Amniotic epithelial cell (primary cell): ENCODE measurements at regions not wholly inside any gene's neighbourhood (a gene's known extent, or its start where the extent isn't known, plus 50 kb on each side); places are given as distances from the start of the nearest gene placed in this dataset.

Experiments
- DNase-seq: peaks from one replicate; pipeline ENCODE4 v3.0.0-alpha.2; 2010; ENCODE audit warnings: low read depth

DNA sequence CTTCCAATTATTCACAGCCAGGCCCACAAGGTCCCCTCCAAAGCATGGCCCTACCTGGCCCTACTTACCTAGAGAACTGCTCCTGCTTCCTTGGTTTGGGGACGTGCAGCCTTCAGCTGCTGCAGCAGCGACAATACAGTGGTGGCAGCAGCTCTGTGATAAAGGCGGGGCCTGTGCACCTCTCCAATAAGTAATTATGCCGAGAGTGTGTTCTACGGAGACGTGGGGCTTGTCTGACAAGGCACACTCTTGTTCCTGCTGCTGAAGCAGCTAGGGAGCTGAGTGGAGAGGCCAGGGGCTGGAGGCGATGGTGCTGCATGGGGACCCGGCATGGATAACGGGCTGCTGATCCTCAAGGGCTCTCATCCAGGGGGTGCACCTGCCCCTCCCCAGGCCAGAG, 98.0 kb upstream of the THY1 start:
- no peak for DNase-seq

DNA sequence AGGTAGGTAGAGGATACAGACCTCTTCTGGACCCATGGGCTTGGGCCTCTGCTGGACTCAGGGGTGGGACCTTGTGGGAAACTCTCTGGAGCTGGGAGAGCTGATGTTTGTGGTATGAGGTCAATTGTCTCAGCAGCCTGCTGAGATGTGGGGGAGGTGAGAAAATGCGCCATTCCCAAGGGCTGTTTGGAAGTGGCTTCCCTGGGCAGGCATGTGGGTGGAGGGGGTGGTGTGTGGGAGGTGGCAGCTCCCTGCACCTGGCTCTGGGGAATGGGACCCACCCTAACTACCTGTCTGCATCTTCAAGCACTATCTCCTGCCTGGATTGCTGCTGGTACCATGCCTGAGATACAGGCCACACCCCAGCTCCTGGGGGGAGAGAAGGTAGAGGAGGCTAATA, 97.4 kb upstream of the THY1 start:
- no peak for DNase-seq

DNA sequence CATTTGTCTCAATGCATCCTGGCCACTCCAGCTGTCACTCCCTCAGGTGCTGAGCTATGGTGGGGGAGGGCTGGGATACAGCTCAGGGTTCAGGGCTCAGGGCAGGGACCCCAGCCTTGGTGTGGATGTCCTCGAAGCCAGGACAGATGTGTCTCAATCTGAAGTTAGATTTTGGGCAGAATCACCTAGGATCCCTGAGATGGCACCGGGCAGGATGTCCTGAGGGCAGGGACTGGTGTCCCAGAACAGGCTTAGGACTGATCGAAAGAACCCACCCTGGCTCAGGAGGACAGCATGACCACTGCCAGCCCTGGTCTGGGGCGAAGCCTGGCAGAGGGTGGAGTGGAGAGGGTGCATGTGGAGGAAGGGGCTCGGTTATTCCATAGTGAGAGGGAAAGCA, 96.8 kb upstream of the THY1 start:
- no peak for DNase-seq

DNA sequence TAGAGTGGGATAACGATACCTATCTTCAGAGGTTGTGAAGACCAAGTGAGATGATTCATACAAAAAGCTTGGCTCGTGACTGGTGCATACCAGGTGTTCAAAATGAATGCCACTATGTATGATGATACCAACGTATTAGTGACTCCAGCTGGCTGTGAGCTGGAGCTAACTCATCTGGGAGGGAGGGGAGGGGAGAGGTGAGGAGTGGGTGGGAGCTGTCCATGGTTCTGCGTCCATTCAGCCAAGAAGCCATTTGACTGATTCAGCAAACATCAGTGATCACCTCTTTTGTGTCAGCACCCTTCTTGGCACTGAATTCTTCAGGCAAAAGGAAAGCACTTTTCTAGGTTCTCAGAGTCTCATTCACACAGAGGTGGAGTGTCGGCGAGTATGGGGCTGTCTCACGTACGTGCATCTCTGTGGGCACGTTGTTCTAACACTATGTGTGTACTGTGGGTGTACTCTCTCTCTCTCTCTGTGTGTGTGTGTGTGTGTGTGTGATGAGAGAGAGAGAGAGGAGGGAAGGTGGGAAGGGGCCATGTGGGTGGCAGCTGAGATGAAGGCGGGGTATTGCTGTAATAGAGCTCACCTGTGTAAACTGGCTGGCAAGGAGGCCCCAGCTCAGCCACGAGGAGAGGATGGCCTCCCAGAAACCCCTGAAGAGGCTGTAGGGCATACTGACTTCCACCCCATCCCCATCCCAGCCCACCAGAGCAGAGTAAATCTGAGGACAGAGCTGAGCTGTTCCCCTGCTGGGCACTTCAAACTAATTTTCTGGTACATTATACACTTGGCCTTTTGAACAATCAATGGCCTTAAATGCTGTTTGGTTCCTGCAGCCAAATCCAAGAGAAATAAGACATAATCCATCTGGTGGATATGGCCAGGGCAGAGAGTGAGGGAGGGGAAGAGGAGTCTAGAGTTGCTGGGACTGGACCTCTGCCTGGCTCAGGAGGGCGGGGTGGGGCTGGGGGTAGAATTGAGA, 96.1 kb upstream of the THY1 start:
- peak; percentile 44 for DNase-seq

DNA sequence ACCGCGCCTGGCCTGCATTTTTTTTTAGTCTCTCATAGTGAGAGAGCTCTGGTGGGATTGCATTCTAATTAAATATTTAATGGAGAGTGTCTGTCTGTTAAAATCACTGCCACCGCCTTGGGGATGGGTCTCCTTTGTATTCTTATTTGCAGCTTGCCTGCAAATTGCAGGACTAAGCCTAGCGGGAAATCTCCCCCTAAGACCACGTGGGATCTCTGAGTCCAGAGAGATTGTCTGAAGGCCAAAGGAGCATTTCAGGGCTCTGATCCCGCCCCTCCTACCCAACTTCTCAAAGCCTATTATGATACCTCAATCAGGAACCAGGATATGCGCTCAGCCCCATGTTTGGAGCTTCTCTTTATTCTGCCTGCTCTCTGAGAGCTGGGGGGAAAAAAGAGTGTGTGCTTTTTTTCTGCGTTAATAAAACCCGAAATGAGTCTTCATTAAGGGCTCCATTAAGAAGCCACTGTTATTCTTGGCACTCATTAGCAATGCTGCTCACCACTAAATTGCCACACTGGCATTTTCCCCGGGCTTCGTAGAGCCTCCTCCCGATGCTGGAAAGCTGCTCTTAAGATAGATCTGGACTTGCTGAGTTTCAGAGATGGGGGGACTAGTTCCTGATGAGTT, 92.9 kb upstream of the THY1 start:
- no peak for DNase-seq

DNA sequence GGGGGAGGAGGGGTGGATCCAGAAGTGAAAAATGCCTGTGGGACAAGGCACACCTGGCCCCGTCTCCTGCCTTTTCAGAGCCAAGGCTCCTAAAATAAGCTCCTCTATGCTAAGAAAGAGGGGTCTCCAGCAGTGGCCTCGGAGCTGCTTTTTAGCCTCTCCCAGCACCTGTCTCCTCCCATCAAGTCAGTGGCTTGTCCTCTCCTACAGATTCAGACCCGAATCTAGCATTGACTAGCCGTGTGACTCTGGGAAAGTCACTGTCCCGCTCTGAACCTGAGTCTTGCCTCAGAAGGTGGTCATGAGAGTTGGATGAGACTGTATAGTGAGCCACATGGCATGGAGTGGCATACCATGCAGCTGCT, 90.8 kb upstream of the THY1 start:
- no peak for DNase-seq

DNA sequence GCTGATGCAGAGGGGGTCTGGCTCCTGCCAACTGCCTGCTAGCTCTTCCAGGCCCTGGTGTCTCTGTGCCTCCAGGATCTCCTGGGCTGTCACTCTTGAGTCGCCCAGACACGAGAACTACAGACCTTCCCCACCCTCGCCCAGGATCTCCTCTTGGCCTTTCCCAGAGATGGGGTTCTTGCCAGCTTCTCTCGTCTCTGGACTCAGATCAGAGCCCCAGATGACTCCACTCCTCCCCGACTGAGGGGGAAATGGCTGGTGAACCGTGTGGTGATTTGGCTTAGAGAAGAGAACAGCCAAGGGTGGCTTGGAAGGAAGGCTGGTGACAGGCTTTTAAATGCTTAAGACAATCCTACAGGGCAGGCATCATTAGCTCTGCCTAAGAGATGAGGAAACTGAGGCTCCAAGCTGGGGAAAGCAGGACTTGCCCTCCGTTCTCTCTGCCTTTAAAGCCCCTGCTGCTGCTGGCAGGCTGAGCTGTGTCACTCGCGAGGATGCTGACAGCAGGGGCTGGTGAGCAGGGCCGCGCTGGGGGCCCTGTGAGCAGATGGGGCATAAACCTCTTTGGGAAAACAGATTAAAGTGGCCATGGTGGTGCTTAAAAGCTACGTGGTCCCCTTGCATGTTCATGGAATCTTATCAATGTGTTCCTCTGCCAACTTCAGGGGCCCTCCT, 90.3 kb upstream of the THY1 start:
- no peak for DNase-seq

DNA sequence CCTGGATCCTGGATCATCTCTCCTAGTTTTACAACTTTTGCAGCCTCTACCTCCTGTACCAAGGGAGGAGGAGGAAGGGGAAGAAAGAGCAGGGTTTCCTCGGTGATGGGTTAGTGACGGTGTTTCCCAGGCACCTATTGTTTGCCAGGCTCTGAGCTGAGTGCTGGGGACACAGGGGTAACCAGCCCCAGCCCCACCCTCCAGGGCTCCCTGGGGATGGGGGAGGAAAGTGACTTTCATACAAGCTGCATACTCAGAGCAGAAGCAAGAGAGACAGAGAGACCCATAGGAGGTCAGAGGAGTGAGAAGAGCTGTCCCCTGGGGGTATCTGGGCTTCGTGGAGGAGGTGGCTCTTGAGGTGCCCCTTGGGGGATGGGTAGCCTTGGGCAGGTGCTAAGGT, 89.4 kb upstream of the THY1 start:
- DNase-seq: no peak

DNA sequence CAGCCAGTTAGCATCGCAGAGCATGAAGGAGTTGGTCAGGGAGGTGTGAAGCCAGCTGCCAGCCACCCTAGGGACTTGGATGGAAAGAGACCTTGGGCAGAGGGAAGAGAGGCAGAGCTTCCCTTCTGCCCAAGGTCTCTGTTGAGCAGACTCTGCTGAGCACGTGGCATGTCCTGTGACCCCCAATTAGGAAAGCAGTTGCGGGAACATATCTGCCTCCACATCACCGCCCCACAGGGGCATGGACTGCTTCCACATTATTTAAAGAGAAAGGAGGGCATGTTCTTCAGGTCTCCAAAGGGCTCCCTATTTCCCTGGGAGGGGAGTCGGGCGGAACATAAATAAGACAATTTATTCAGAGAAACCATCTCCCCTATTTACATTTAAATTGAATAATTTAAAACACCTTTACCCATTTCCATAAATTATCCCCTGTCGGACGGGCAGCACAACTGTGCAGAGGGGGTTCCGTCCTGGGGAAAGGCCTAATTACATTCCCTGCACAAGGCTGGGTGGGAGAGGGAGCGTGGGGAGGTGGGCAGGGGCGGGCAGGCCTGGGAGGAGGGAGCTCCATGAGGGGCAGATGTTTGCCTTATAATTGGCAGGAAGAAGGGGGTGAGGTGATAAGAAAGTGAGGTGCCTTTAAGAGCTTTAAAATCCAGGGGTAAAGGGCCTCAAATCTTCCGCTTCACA, 88.8 kb upstream of the THY1 start:
- no peak for DNase-seq

DNA sequence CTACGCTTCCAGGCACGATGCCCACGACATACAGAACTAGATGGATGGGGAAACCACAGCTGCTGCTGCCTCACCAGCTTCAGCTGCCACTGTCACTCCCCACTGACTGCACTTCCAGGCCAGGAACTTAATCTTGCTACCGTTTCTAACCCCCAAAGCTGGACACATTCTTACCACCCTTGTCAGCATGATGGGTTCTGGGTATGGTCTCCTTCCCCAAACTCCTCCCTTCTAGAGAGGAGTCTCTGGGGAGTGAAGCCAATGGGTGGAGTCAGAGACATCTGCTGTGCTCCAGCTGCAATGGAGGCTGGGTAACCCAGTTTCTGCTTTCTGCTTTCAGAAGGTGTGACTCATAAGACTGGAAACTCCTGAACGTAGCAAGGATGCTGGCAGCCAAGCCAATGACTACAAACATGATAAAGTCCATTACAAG, 87.0 kb upstream of the THY1 start:
- peak; percentile 81 for DNase-seq

DNA sequence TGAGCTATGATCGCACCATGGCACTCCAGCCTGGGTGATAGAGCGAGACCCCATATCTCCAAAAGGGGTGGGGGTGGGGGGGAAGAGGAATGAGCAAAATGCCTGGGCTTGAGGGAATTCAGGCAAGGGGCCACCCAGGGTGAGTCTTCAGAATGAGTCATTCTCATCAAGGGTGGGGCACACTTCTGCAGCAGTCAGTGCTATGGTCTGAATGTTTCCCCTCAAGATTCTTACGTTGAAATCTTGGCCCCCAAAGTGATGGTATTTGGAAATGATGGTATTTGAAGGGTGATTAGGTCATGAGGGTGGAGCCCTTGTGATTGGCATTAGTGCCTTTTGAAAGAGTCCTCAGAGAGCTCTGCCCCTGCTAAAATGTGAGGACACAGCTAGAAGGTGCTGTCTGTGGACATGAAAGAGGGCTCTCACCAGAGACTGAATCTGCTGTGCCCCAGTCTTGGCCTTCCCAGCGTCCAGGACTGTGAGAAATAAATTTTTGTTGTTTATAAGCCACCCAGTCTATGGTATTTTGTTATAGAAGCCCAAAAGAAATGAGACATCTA, 86.4 kb upstream of the THY1 start:
- peak; percentile 1 for DNase-seq

DNA sequence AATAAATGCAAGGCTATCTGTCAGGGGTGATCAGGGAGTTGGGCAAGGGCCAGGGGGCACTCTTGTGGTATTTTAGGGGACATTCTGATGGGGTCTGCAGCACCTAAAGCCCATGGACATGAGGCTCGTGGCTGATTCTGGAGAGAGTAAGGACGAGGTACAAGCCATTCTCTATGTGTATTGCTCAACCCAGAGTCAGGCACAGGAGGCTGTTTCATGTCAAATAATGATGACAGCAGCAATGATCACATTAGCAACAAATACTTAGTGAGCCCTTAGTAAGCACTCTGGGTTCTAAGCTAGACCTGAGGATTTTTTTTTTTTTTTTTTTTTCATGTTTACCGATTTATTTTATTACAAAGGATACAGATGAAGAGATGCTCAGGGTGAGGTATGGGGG, 83.5 kb upstream of the THY1 start:
- peak; percentile 24 for DNase-seq

DNA sequence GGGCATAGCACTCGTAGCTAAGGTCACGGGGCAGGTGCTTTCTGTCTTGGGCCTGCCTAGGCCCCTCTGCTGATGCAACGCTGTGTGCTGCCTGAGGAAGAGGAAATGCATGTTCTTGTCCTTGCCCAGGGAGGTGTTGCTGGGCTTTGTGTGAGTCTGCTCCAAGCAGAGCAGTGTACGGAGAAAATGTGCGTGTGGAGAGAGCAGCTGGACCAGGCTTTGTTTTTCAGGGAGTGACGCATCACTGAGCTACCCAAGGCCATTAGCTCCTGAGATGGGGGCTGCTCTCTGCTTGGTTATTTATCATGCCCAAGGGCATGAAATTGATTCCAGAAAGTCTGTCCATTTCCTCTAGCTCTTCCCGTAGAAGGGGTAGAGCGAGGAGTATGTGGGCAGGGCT, 82.9 kb upstream of the THY1 start:
- DNase-seq: no peak

DNA sequence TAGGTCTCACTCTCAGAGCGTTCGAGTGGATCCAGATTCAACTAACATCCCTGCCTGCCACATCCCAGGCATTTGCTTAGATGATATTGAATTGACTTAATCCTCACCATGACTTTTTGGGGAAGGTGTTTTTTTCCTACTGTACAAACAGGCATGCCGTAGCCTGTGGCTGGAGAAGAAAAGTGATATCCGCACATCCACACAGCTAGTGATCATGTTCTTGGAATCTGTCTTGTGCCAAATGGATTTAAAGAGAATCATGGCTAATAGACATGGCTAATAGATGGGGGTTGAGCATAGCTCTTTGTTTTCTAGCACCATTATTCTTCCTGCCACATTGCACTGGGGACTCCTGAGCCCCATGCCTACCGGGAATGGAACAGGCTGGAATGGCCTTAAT, 82.1 kb upstream of the THY1 start:
- DNase-seq: no peak

DNA sequence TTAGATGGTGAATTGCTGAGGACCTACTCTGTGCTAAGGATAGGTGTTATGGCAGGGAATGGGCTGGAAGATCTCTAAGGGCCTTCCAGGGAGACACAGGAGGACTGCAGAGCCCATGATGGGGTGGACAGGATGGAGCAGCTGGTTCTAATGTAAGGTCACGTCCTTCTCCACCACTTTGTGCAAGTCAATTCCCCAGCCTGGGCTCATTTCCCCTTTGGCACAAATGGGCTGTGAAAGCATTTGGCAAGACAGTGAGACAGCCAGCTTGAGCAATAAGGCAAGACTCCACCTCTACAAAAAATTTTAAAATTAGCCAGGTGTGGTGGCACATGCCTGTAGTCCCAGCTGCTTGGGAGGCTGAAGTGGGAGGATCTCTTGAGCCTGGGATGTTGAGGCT, 81.4 kb upstream of the THY1 start:
- DNase-seq: no peak

DNA sequence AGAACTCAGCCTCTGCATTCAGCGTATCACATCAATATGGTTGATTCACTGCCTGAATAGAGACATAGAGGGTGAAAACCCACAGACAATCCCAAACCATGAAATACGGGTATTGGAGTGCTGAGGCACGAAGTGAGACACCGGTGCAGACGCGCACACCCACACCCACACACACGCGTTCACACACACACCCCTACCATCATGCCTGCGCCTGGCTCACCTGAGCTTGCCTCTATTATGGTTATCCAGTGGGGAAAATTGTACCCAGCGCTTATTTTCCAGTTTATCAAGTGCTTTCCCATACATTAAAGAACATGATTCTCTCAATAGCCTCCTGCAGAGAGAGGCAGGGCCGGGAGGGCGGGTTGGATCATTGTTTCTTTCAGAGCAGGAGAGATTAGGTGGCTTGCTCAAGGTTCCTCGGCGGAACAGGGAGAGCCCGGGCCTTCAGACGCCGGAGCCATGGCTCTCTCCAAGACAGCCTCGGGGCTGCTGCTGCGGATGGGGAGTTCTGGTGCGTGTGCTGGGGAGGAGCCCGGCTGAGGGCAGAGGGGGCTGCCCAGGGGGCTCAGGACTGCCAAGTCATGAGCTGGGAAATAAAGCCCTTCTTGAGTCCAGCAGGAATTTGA, 78.9 kb upstream of the THY1 start:
- DNase-seq: no peak

DNA sequence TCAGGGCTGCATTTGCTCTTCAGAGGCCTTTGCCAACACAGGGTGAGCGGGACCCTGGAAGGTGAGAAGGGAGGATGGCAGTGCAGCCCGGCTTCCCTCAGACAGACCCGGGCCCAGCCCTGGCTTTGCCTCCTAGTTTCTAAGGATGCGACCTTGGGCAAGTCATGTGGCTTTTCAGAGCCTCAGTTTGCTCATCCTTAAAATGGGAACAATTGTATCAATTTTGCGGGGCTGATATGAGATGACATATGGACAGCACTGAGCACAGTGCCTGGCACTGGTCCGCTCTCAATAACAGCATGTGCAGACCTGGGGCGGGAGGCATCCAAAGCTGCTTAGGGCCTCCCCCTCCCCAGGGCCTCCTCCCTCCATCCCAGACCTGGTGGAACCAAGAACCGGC, 74.7 kb upstream of the THY1 start:
- no peak for DNase-seq

DNA sequence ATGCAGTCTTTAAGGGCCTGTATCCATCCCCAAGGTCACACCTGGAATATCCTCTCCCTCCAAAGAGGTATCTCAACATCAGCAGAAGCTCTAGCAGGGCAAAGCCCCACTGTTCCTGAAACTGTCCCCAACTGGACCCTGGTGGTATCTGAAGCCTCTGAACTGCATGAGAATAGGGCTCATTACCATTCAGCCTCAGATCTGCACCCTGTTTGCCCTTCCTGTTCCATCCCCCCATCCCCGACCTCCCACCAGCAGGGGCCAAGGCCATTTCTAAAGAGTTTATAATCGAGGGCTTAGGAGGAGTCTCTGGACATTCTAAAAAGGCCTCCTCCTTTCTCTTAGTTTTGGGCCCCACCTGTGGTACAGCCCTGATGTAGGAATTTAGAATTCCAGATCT, 74.0 kb upstream of the THY1 start:
- no peak for DNase-seq

DNA sequence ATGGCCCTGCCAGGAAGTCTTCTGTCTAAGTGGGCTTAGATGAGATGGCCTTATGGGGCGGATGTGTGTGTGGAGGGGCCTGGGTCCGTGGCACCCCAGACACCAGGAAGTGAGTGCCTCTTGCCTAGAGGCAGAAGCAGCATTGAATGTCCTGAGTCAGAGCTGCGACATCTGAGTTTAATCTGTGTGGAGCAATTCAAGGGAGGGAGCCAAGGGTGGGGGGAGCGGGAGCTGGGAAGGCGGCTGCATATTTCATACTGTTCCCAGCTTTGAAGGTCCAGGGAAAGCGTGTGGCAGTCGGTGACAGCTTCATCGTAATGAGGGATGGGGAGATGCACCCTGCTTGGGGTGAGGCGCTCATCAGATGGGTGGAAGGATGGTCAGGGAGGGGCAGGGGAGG, 73.5 kb upstream of the THY1 start:
- no peak for DNase-seq

DNA sequence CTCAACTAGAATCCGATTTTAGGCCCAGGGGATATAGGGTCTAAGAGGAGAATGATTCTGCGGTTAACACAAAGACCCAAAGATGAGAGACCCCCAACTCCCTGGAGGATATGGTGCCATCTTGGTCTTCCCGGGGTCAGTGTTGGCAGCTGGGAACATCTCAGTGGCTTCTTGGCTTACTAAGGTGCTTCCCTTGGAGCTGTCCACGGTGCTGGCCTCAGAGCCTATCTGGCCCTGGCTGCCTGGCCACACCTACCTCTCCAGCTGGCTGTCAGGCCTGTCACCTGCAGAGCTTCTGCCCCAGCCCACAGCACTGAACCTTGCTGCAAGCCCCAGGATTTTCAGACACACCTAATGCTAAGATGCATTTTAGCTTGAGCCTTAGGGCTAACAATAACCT, 70.7 kb upstream of the THY1 start:
- DNase-seq: peak; percentile 31

DNA sequence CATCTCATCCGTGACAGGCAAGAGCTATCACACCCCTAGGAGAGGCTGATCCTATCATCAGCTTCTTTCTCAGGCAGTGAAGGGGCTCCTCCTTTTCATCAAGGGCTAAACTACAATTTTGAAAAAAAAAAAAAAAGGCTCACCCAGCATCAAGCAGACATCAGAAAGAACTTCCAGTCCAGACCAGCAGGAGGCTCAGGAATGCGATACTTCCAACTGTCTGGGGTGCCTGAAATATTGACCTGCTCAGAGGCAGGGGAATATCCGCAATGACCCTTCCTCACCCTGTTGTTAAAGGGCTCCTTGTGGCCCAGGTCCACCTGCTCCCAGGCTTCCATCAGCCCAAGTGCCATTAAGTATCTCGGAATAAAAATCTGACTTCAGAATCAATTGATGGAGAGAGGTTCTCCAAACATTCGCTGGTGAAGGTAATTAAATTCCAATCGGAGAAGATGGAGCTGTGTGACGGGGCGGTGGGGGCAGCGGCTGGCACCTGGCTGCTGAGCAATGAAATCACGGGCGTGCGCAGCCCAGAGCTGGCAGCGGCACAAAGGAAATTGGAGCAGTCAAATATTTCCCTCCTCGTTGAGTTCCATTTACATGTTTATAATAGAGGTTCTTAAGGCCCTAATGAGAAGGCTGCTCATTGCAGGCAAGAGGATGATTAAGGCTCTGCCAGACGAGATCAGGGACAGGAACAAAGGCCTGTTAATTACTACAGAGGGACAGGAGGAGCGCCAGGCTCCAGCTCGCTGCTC, 69.0 kb upstream of the THY1 start:
- DNase-seq: no peak
